ENCODE measurements at regions not wholly inside any gene's neighbourhood (a gene's known extent, or its start where the extent isn't known, plus 50 kb on each side); places are given as distances from the start of the nearest gene placed in this dataset.

GRCh38 chr2:128626760-128627511 lies 308.3 kb upstream of the HS6ST1 start:
- H3K4me2 ChIP-seq: no peak overlapping the region
- no peak overlapping the region for H2AFZ ChIP-seq (ENCODE audit: low read depth)
- no peaks in the 10 kb centered on the region for H3K36me3 ChIP-seq (ENCODE audit: insufficient read depth)
- H3K79me2 ChIP-seq (ENCODE audit: insufficient read depth, low read depth): no peaks in the 10 kb centered on the region
- peaks cover 20% of the 10 kb centered on the region for H3K4me1 ChIP-seq (ENCODE audit: low read depth, poor library complexity, severe bottlenecking)
- no peaks in the 10 kb centered on the region for H4K20me1 ChIP-seq (ENCODE audit: insufficient read depth)
- no peak overlapping the region for H3K27ac ChIP-seq
- TF ChIP-seq CTCF (conservative IDR thresholded peaks at IDR 0.05; ENCODE audit: low read depth, low read length): no peak
- no peak overlapping the region for H3K4me3 ChIP-seq (IDR thresholded peaks at IDR 0.05; ENCODE audit: insufficient read depth, low read depth, low read length)
- H3K27me3 ChIP-seq (ENCODE audit: insufficient read depth, low read depth): no peaks in the 10 kb centered on the region
- no peak overlapping the region for H3K9ac ChIP-seq

GRCh38 chr2:128628206-128628605 lies 309.5 kb upstream of the HS6ST1 start:
- no peaks in the 10 kb centered on the region for H3K27me3 ChIP-seq (ENCODE audit: insufficient read depth, low read depth)
- TF ChIP-seq CTCF (conservative IDR thresholded peaks at IDR 0.05; ENCODE audit: low read depth, low read length): no peak

GRCh38 chr2:128628996-128629395 lies 310.3 kb upstream of the HS6ST1 start:
- no peaks in the 10 kb centered on the region for H3K79me2 ChIP-seq (ENCODE audit: insufficient read depth, low read depth)
- no peak overlapping the region for H3K4me2 ChIP-seq
- TF ChIP-seq CTCF (conservative IDR thresholded peaks at IDR 0.05; ENCODE audit: low read depth, low read length): no peak
- H3K4me3 ChIP-seq (IDR thresholded peaks at IDR 0.05; ENCODE audit: insufficient read depth, low read depth, low read length): no peak overlapping the region
- no peak overlapping the region for H3K27ac ChIP-seq
- H3K36me3 ChIP-seq (ENCODE audit: insufficient read depth): no peaks in the 10 kb centered on the region
- peaks cover 7% of the 10 kb centered on the region for H3K4me1 ChIP-seq (ENCODE audit: low read depth, poor library complexity, severe bottlenecking)
- H3K27me3 ChIP-seq (ENCODE audit: insufficient read depth, low read depth): no peaks in the 10 kb centered on the region
- H3K9ac ChIP-seq: no peak overlapping the region
- H2AFZ ChIP-seq (ENCODE audit: low read depth): no peak overlapping the region
- no peaks in the 10 kb centered on the region for H4K20me1 ChIP-seq (ENCODE audit: insufficient read depth)

More at GRCh38 chr2:128628206-128628605, 309.5 kb upstream of the HS6ST1 start:
- H3K4me3 ChIP-seq (IDR thresholded peaks at IDR 0.05; ENCODE audit: insufficient read depth, low read depth, low read length): no peak overlapping the region
- H3K79me2 ChIP-seq (ENCODE audit: insufficient read depth, low read depth): no peaks in the 10 kb centered on the region
- H4K20me1 ChIP-seq (ENCODE audit: insufficient read depth): no peaks in the 10 kb centered on the region
- no peak overlapping the region for H3K4me2 ChIP-seq
- H3K36me3 ChIP-seq (ENCODE audit: insufficient read depth): no peaks in the 10 kb centered on the region
- no peak overlapping the region for H3K27ac ChIP-seq
- no peak overlapping the region for H3K9ac ChIP-seq
- no peak overlapping the region for H2AFZ ChIP-seq (ENCODE audit: low read depth)
- peaks cover 14% of the 10 kb centered on the region for H3K4me1 ChIP-seq (ENCODE audit: low read depth, poor library complexity, severe bottlenecking)

- no peaks in the 10 kb centered on the region for H3K36me3 ChIP-seq (ENCODE audit: insufficient read depth)
- no peaks in the 10 kb centered on the region for H3K4me1 ChIP-seq (ENCODE audit: low read depth, poor library complexity, severe bottlenecking)
- no peaks in the 10 kb centered on the region for H4K20me1 ChIP-seq (ENCODE audit: insufficient read depth)
- no peak overlapping the region for H3K9ac ChIP-seq
- no peak overlapping the region for H3K4me3 ChIP-seq (IDR thresholded peaks at IDR 0.05; ENCODE audit: insufficient read depth, low read depth, low read length)
- no peak overlapping the region for H3K4me2 ChIP-seq
- H3K27ac ChIP-seq: no peak overlapping the region
- no peak overlapping the region for H2AFZ ChIP-seq (ENCODE audit: low read depth)
- no peak for TF ChIP-seq CTCF (conservative IDR thresholded peaks at IDR 0.05; ENCODE audit: low read depth, low read length)
- H3K27me3 ChIP-seq (ENCODE audit: insufficient read depth, low read depth): no peaks in the 10 kb centered on the region
- no peaks in the 10 kb centered on the region for H3K79me2 ChIP-seq (ENCODE audit: insufficient read depth, low read depth)
Measured at GRCh38 chr2:128630974-128631697, 312.5 kb upstream of the HS6ST1 start.

Measured in KMS-11 (cell line).